ENCODE measurements at regions not wholly inside any gene's neighbourhood (a gene's known extent, or its start where the extent isn't known, plus 50 kb on each side); places are given as distances from the start of the nearest gene placed in this dataset.

DNA sequence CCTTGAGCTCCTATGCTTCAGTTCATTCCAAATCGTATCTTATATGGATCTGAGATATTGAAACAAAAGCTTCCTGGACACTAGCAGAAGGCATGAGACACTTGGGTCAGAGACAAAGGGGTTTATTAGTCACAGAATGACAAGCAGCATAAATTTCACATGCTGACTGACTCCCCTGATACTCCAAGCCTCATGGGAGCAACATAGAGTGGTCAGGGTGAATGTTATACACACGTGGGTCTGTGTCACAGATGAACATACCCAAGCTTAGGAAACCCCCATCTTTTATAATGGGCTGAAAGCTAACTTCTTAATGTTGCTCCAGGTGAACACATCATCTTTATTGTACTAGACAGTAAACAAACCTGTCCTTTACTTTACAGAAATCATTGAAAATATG lies 599.9 kb upstream of the RGS18 start:
- no peak overlapping the region for H3K4me3 Mint-ChIP-seq
- peaks cover 0 to 13% of the 10 kb centered on the region in 2 donors for H3K9me3 Mint-ChIP-seq
- no peak overlapping the region for H3K27ac Mint-ChIP-seq
- 64% methylated on average over 2 of the region's 2 CpGs for WGBS (ENCODE audit: insufficient coverage)
- Histone ChIP-seq H3K27ac (ENCODE audit: low read length) (no peak overlapping the region), H3K27me3 (ENCODE audit: control insufficient read depth, insufficient read depth, low read length) (no peaks in the 10 kb centered on the region), H3K4me3 (ENCODE audit: low read length) (no peak overlapping the region), H3K36me3 (ENCODE audit: control insufficient read depth, insufficient read depth, low read length) (no peaks in the 10 kb centered on the region), H3K9me3 (ENCODE audit: control insufficient read depth, insufficient read depth, low read length) (no peaks in the 10 kb centered on the region), H3K4me1 (ENCODE audit: control insufficient read depth, insufficient read depth, low read length) (no peaks in the 10 kb centered on the region)
- intact Hi-C loops (cut with micrococcal nuclease) = no loop called here
- TF ChIP-seq, protein P1, sequence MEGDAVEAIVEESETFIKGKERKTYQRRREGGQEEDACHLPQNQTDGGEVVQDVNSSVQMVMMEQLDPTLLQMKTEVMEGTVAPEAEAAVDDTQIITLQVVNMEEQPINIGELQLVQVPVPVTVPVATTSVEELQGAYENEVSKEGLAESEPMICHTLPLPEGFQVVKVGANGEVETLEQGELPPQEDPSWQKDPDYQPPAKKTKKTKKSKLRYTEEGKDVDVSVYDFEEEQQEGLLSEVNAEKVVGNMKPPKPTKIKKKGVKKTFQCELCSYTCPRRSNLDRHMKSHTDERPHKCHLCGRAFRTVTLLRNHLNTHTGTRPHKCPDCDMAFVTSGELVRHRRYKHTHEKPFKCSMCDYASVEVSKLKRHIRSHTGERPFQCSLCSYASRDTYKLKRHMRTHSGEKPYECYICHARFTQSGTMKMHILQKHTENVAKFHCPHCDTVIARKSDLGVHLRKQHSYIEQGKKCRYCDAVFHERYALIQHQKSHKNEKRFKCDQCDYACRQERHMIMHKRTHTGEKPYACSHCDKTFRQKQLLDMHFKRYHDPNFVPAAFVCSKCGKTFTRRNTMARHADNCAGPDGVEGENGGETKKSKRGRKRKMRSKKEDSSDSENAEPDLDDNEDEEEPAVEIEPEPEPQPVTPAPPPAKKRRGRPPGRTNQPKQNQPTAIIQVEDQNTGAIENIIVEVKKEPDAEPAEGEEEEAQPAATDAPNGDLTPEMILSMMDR (IDR thresholded peaks at IDR 0.05) = no peak
- H3K27me3 Mint-ChIP-seq (ENCODE audit: low read depth in 2 of 2) = no peaks in the 10 kb centered on the region
- H3K36me3 Mint-ChIP-seq = no peaks in the 10 kb centered on the region
- ATAC-seq (no peak), DNase-seq (no peak)
- H3K4me1 Mint-ChIP-seq = no peaks in the 10 kb centered on the region

DNA sequence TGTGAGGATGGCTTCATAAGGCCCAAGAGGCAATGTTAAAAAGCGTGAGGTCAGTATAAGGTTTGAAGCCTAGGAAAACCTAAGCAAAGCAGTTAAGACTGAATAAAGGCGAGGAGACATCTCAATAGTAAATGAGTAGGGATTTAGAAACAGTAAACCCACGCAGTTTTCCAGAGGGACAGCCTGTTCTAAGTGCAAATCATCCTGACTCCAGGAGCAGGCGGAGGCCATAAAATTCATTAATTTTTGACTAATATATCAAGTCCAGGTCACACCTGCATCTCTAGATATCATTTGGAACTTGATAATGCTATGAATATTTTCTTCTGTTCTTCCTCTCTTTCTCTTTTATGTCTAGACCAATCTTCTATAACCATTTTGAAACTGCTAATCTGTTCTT lies 597.0 kb upstream of the RGS18 start:
- H3K4me3 Mint-ChIP-seq = no peak overlapping the region
- H3K9me3 Mint-ChIP-seq = peaks cover 6 to 18% of the 10 kb centered on the region in 2 donors
- no peak for ATAC-seq
- WGBS (ENCODE audit: insufficient coverage) = 67% methylated on average over 4 of the region's 4 CpGs
- TF ChIP-seq, protein P1 (IDR thresholded peaks at IDR 0.05) = no peak
- Histone ChIP-seq H3K4me1 (ENCODE audit: control insufficient read depth, insufficient read depth, low read length) (no peaks in the 10 kb centered on the region), H3K4me3 (ENCODE audit: low read length) (no peak overlapping the region), H3K9me3 (ENCODE audit: control insufficient read depth, insufficient read depth, low read length) (no peaks in the 10 kb centered on the region), H3K27ac (ENCODE audit: low read length) (no peak overlapping the region), H3K27me3 (ENCODE audit: control insufficient read depth, insufficient read depth, low read length) (no peaks in the 10 kb centered on the region), H3K36me3 (ENCODE audit: control insufficient read depth, insufficient read depth, low read length) (no peaks in the 10 kb centered on the region)
- no peaks in the 10 kb centered on the region for H3K36me3 Mint-ChIP-seq
- no peak overlapping the region for H3K27ac Mint-ChIP-seq
- intact Hi-C loops (cut with micrococcal nuclease) = no loop called here
- no peaks in the 10 kb centered on the region for H3K4me1 Mint-ChIP-seq
- DNase-seq = no peak
- H3K27me3 Mint-ChIP-seq (ENCODE audit: low read depth in 2 of 2) = no peaks in the 10 kb centered on the region

DNA sequence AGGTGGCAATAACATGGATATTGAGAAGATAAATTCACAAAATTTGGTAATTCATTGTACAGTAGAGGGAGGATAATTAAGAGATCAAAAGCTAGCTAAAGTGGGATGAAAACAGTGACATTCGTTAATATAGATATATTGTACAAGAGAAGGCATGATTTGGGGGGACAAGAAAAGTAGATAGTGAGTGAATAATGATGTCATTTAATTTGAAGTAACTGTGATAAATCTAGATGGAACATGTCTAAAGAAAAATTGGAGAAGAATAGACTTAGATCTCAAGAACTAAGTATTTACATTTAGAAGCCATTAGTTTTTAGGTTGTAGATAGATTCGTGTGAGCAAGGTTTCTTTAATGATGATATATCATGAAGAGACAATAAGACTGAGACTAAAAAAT lies 594.0 kb upstream of the RGS18 start:
- Histone ChIP-seq H3K4me3 (ENCODE audit: low read length) (no peak overlapping the region), H3K9me3 (ENCODE audit: control insufficient read depth, insufficient read depth, low read length) (no peaks in the 10 kb centered on the region), H3K27ac (ENCODE audit: low read length) (no peak overlapping the region), H3K36me3 (ENCODE audit: control insufficient read depth, insufficient read depth, low read length) (no peaks in the 10 kb centered on the region), H3K4me1 (ENCODE audit: control insufficient read depth, insufficient read depth, low read length) (no peaks in the 10 kb centered on the region), H3K27me3 (ENCODE audit: control insufficient read depth, insufficient read depth, low read length) (no peaks in the 10 kb centered on the region)
- Mint-ChIP-seq H3K36me3 (no peaks in the 10 kb centered on the region), H3K4me3 (no peak overlapping the region), H3K27ac (no peak overlapping the region), H3K27me3 (ENCODE audit: low read depth in 2 of 2) (no peaks in the 10 kb centered on the region), H3K9me3 (peaks cover 6 to 17% of the 10 kb centered on the region in 2 donors), H3K4me1 (no peaks in the 10 kb centered on the region)
- ATAC-seq = no peak
- WGBS (ENCODE audit: insufficient coverage) = 63% methylated on average over 1 of the region's 2 CpGs
- no peak for DNase-seq
- TF ChIP-seq, protein P1 (IDR thresholded peaks at IDR 0.05) = no peak
- intact Hi-C loops (cut with micrococcal nuclease) = no loop called here

DNA sequence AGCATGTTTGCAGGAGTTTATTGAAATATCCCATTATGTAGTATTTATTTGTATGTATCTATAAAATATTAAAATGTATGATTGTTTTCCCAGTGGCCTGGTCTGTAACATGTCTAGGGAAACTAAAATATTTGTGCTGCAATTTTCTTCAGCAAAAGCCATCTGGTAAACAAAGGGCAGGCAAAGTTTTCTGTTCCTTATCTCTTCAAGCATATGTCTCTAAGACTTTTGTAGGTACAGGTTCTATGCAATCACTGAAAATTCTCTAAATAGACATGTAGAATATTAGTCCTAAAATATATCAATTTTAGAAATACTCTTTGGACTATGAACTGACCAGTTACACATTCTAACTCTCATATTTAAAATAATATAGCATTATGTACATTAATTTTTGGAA lies 585.8 kb upstream of the RGS18 start:
- Histone ChIP-seq H3K27me3 (ENCODE audit: control insufficient read depth, insufficient read depth, low read length) (no peaks in the 10 kb centered on the region), H3K4me3 (ENCODE audit: low read length) (no peak overlapping the region), H3K9me3 (ENCODE audit: control insufficient read depth, insufficient read depth, low read length) (no peaks in the 10 kb centered on the region), H3K36me3 (ENCODE audit: control insufficient read depth, insufficient read depth, low read length) (no peaks in the 10 kb centered on the region), H3K27ac (ENCODE audit: low read length) (no peak overlapping the region), H3K4me1 (ENCODE audit: control insufficient read depth, insufficient read depth, low read length) (no peaks in the 10 kb centered on the region)
- Mint-ChIP-seq H3K4me3 (no peak overlapping the region), H3K36me3 (no peaks in the 10 kb centered on the region), H3K27ac (no peak overlapping the region), H3K27me3 (ENCODE audit: low read depth in 2 of 2) (no peaks in the 10 kb centered on the region), H3K9me3 (peaks cover 14 to 15% of the 10 kb centered on the region in 2 donors), H3K4me1 (no peaks in the 10 kb centered on the region)
- intact Hi-C loops (cut with micrococcal nuclease) = no loop called here
- no peak for DNase-seq
- no peak for ATAC-seq
- TF ChIP-seq, protein P1 (IDR thresholded peaks at IDR 0.05) = no peak

Measured in natural killer cell (primary cell).